Loucy (cell line): ENCODE measurements at regions not wholly inside any gene's neighbourhood (a gene's known extent, or its start where the extent isn't known, plus 50 kb on each side); places are given as distances from the start of the nearest gene placed in this dataset.

Experiments
- H2AFZ ChIP-seq: fragments of 200-600 bp; sonication (generic); 2 replicates; pipeline ENCODE4 v1.6.0; 2016; ENCODE audit warnings: antibody characterized with exemption, mild to moderate bottlenecking, low read length, moderate library complexity
- H3F3A ChIP-seq: fragments of 200-600 bp; 2 replicates; pipeline ENCODE4 v1.6.0; 2016; ENCODE audit warnings: antibody characterized with exemption, low read depth, mild to moderate bottlenecking
- H3K27me3 ChIP-seq: fragments of 200-600 bp; sonication (generic); 2 replicates; pipeline ENCODE4 v1.6.1; 2014; ENCODE audit warnings: low read length, mild to moderate bottlenecking; ENCODE audit not compliant: insufficient read depth, poor library complexity, severe bottlenecking
- H3K36me3 ChIP-seq: fragments of 200-600 bp; sonication (generic); 2 replicates; pipeline ENCODE4 v1.6.1; 2016; ENCODE audit warnings: low read length; ENCODE audit not compliant: insufficient read depth
- H3K4me1 ChIP-seq: fragments of 200-600 bp; sonication (generic); 2 replicates; pipeline ENCODE4 v1.5.1; 2014; ENCODE audit warnings: low read length, mild to moderate bottlenecking; ENCODE audit not compliant: insufficient read depth, poor library complexity, severe bottlenecking
- H3K4me2 ChIP-seq: fragments of 200-600 bp; sonication (generic); 2 replicates; pipeline ENCODE4 v1.6.0; 2014; ENCODE audit warnings: antibody characterized with exemption, low read length, low read depth, mild to moderate bottlenecking; ENCODE audit not compliant: poor library complexity, severe bottlenecking
- H3K4me3 ChIP-seq: fragments of 200-600 bp; sonication (generic); 2 replicates; pipeline ENCODE4 v1.5.1; 2014; ENCODE audit warnings: low read length, mild to moderate bottlenecking, mixed read lengths; ENCODE audit not compliant: poor library complexity, severe bottlenecking
- H3K79me2 ChIP-seq: fragments of 200-600 bp; sonication (generic); 2 replicates; pipeline ENCODE4 v1.6.1; 2014; ENCODE audit warnings: low read length; ENCODE audit not compliant: insufficient read depth
- H3K9ac ChIP-seq: fragments of 200-600 bp; sonication (generic); 2 replicates; pipeline ENCODE4 v1.6.0; 2014; ENCODE audit warnings: mild to moderate bottlenecking, low read depth, low read length, moderate library complexity; ENCODE audit not compliant: poor library complexity, severe bottlenecking
- H3K9me2 ChIP-seq: fragments of 200-600 bp; sonication (generic); replicated peaks from 2 replicates; pipeline ENCODE4 v1.6.1; 2016; ENCODE audit warnings: low read depth, low read length, mixed read lengths
- H3K9me3 ChIP-seq: fragments of 200-600 bp; sonication (generic); 2 replicates; pipeline ENCODE4 v1.6.1; 2014; ENCODE audit warnings: mild to moderate bottlenecking, antibody characterized with exemption, low read length, low read depth; ENCODE audit not compliant: insufficient read depth
- H4K20me1 ChIP-seq: fragments of 200-600 bp; sonication (generic); 2 replicates; pipeline ENCODE4 v1.6.0; 2014; ENCODE audit warnings: antibody characterized with exemption, low read length, mild to moderate bottlenecking; ENCODE audit not compliant: insufficient read depth, poor library complexity, severe bottlenecking
- CTCF ChIP-seq: fragments of 200-600 bp; sonication (generic); conservative IDR thresholded peaks from 2 replicates; pipeline ENCODE4 v1.5.1; 2014; ENCODE audit warnings: mild to moderate bottlenecking, antibody characterized with exemption, low read length
- EZH2phosphoT487 ChIP-seq: fragments of 200-600 bp; IDR thresholded peaks from 2 replicates; pipeline ENCODE4 v1.6.1; 2018; ENCODE audit warnings: antibody characterized with exemption, mild to moderate bottlenecking, moderate library complexity, borderline replicate concordance

- Histone ChIP-seq H3K4me2 (no peak overlapping the region), H3F3A (no peaks in the 10 kb centered on the region), H3K27me3 (no peaks in the 10 kb centered on the region), H3K36me3 (no peaks in the 10 kb centered on the region), H3K9ac (no peak overlapping the region), H3K4me1 (no peaks in the 10 kb centered on the region), H3K9me3 (no peaks in the 10 kb centered on the region), H3K79me2 (no peaks in the 10 kb centered on the region), H4K20me1 (no peaks in the 10 kb centered on the region), H3K9me2 (no peaks in the 10 kb centered on the region), H3K4me3 (no peak overlapping the region), H2AFZ (no peak overlapping the region)
- TF ChIP-seq EZH2phosphoT487 (no peak), CTCF (no peak)
These were observed 1098.9 kb upstream of the CHAC2 start for GRCh38 chr2:52668724-52669123.

GRCh38 chr2:52659546-52659945 lies 1108.1 kb upstream of the CHAC2 start:
- H3K79me2 ChIP-seq: no peaks in the 10 kb centered on the region
- no peak overlapping the region for H2AFZ ChIP-seq
- no peak for TF ChIP-seq CTCF
- no peak for TF ChIP-seq EZH2phosphoT487
- H3K4me1 ChIP-seq: no peaks in the 10 kb centered on the region
- no peak overlapping the region for H3K9ac ChIP-seq
- H3K9me2 ChIP-seq: 0 out of 2 replicates have a peak, but pooled peaks cover 3% of the 10 kb centered on the region
- H3K4me3 ChIP-seq: no peak overlapping the region
- H4K20me1 ChIP-seq: no peaks in the 10 kb centered on the region
- no peaks in the 10 kb centered on the region for H3K27me3 ChIP-seq
- H3F3A ChIP-seq: no peaks in the 10 kb centered on the region
- no peaks in the 10 kb centered on the region for H3K36me3 ChIP-seq
- no peak overlapping the region for H3K4me2 ChIP-seq
- no peaks in the 10 kb centered on the region for H3K9me3 ChIP-seq

GRCh38 chr2:52658598-52658997 lies 1109.0 kb upstream of the CHAC2 start:
- H3K9me2 ChIP-seq: 0 out of 2 replicates have a peak, but pooled peaks cover 3% of the 10 kb centered on the region
- H2AFZ ChIP-seq: no peak overlapping the region
- no peak overlapping the region for H3K4me2 ChIP-seq
- no peaks in the 10 kb centered on the region for H3K4me1 ChIP-seq
- H4K20me1 ChIP-seq: no peaks in the 10 kb centered on the region
- H3K4me3 ChIP-seq: no peak overlapping the region
- H3F3A ChIP-seq: no peaks in the 10 kb centered on the region
- H3K79me2 ChIP-seq: no peaks in the 10 kb centered on the region
- H3K9ac ChIP-seq: no peak overlapping the region
- no peaks in the 10 kb centered on the region for H3K9me3 ChIP-seq
- H3K27me3 ChIP-seq: no peaks in the 10 kb centered on the region
- TF ChIP-seq EZH2phosphoT487 (no peak), CTCF (no peak)
- H3K36me3 ChIP-seq: no peaks in the 10 kb centered on the region
